ENCODE measurements at regions not wholly inside any gene's neighbourhood (a gene's known extent, or its start where the extent isn't known, plus 50 kb on each side); places are given as distances from the start of the nearest gene placed in this dataset.
A peak's percentile ranks its signal among the peaks of the same experiment; 100 is the strongest.
"Not testable (repeated sequence)": the region's sequence is repeated elsewhere in the genome, so short reads cannot be mapped to it uniquely, and the experiment has no call there.

DNA sequence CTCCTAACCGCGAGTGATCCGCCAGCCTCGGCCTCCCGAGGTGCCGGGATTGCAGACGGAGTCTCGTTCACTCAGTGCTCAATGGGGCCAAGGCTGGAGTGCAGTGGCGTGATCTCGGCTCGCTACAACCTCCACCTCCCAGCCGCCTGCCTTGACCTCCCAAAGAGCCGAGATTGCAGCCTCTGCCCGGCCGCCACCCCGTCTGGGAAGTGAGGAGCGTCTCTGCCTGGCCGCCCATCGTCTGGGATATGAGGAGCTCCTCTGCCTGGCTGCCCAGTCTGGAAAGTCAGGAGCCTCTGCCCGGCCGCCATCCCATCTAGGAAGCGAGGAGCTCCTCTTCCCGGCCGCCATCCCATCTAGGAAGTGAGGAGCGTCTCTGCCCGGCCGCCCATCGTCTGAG, 58.8 kb upstream of the ANKRD30BL start:
- DNase-seq (ENCODE audit: low spot score) = not testable (repeated sequence)

GRCh38 chr2:132221886-132222285, 60.1 kb upstream of the ANKRD30BL start:
- not testable (repeated sequence) for ATAC-seq; DNase-seq (ENCODE audit: low spot score)

More for the DNA sequence above, 58.8 kb upstream of the ANKRD30BL start:
- ATAC-seq = not testable (repeated sequence)

DNA sequence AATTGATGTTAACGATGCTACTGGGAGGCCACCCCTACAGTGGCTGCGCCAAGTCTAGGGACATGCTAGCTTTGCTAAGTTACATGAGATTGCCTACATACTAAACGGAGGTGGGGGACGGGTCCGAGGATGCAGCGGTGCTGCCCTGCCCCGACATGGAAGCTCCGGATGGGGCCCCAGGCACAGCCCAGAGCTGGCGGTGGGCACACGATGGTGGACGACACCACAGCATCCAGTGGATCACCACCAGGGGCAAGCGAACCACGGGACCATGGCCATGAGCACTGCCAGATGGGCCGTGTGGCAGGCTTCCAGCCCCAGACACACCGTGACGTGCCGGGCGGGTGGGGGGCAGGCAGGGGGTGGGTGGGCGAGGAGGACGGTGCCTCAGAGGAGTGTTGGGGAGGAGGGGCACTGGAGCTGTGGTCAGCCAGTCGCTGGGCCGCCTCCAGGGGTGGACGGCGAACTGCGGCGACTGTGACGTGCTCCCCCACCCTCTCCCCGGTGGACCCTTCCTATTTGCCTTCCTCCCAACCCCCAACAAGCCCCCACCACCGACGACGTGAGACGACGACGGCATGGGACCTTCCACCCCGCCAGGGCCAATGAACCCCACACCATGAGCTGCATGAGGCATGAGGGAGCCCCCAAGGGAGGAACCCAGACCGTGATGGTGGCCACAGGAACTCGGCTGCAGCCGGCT, 90.6 kb upstream of the ANKRD30BL start:
- ATAC-seq = no peak
- DNase-seq (ENCODE audit: low spot score) = no peak

DNA sequence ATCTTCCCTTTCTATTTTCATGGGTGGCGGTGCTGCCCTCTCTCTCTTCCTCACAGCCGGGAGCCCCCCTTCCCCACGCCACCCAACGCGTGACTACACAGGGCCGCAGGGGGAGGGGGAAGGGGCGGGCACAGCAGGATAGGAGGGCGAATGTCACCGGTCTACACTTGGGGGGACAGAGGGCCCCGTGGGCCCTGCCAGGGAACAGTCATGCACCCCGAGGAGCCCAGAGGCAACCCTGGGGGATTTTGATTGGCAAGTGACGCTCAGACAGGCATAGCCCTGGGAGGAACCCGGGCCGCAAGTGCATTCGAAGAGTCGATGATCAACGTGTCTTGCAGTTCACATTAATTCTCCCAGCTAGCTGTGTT, 91.1 kb upstream of the ANKRD30BL start:
- ATAC-seq (no peak), DNase-seq (ENCODE audit: low spot score) (no peak)

GRCh38 chr2:132253496-132254305, 91.9 kb upstream of the ANKRD30BL start:
- ATAC-seq = no peak
- DNase-seq (ENCODE audit: low spot score) = no peak

DNA sequence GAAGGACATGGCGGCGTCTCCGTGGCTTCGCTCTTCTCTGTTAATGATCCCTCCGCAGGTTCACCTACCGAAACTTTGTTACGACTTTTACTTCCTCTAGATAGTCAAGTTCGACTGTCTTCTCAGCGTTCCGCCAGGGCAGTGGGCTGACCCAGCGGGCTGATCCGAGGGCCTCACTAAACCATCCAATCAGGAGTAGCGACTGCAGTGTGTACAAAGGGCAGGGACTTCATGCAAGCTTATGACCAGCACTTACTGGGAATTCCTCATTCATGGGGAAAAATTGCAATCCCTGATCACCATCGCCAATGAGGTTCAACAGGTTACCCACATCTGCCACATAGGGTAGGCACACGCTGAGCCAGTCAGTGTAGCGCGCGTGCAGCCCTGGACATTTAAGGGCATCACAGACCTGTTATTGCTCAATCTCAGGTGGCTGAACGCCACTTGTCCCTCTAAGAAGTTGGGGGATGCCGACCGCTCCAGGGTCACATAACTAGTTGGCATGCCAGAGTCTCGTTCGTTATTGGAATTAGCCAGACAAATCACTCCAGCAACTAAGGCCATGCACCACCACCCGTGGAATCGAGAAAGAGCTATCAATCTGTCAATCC, 92.7 kb upstream of the ANKRD30BL start:
- not testable (repeated sequence) for ATAC-seq; DNase-seq (ENCODE audit: low spot score)

DNA sequence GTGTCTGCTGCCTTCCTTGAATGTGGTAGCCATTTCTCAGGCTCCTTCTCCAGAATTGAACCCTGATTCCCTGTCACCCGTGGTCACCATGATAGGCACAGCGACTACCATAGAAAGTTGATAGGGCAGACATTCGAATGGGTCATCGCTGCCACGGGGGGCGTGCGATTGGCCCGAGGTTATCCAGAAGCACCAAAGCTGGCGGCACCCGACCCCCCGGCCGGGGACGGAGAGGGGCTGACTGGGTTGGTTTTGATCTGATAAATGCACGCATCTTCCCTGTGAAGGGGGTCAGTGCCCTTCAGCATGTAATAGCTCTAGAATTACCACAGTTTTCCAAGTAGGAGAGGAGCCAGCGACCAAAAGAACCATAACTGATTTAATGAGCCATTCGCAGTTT, 94.0 kb upstream of the ANKRD30BL start:
- no peak for ATAC-seq
- DNase-seq (ENCODE audit: low spot score) = no peak

DNA sequence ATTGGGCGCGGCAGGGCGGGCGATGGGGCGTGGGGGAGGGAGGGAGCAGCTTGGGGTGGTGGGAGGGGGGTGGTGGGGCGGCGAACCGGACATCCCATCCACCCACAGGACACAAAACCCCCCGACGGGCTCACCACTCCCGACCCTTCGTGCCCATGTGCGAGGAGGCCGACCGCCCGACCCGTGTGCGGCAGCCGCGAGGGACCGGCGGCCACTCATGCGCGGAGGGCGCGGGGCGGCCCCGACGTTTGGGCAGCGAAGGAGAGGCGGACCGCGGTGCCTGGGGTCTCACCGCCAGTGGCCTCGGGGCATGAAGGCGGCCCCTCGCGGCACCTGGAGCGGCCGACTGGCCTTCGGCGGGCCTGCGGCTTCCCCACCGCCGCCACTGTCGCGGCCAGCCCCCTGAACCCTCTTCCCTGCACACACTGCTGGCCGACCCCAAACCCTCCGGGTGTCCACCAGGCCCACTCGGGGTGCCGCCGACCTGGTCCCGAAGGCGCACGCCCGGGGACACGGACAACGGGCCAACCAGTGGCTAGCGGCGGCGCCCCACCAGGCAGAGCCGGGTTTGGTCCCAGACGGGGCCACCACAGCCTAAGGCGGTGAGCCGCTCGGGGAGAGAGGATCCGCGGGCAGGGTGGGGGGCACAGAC, 94.6 kb upstream of the ANKRD30BL start:
- DNase-seq (ENCODE audit: low spot score) (no peak), ATAC-seq (no peak)

GRCh38 chr2:132256903-132257300, 95.2 kb upstream of the ANKRD30BL start:
- not testable (repeated sequence) for DNase-seq (ENCODE audit: low spot score); ATAC-seq

GRCh38 chr2:132257301-132258171, 95.8 kb upstream of the ANKRD30BL start:
- DNase-seq (ENCODE audit: low spot score) = not testable (repeated sequence)

DNA sequence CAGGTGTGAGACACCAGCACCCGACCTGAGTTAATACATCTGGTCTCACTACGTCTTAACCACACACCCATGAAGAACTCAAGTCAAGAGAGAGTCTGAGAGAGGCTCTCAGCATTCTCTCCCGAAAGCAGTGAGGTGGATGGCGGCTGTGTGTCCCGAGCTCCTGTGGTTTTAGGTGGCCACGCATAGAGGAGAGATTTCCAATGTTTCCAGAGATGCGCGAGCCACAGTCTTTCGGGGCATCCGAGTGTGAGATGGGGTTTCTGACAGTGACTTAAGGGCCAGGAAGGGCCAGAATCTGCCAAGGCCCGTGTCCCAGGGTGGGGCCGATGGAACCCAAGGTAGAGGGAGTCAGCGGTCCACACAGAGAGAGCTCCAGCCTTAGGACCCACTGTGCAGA, 97.5 kb upstream of the ANKRD30BL start:
- ATAC-seq; DNase-seq (ENCODE audit: low spot score): not testable (repeated sequence)

More at GRCh38 chr2:132257301-132258171, 95.8 kb upstream of the ANKRD30BL start:
- not testable (repeated sequence) for ATAC-seq

DNA sequence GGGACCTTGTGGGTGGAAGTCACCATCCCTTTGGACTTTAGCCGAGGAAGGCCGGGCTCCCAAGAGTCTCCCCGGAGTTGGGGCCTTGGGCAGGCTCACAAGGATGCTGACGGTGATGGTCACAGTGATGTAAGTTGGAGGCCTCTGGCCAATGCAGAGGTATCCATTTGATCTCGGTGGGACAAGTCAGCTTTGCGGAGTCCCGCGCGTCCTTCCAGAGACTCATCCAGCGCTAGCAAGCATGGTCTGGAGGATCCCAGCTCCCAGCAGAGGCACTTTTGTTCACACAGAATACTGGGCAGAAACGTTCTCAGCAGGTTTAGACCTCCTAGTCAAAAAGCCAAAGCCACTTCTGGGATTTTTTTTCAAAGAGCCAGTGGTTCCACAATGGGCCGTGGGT, 103.8 kb upstream of the ANKRD30BL start:
- not testable (repeated sequence) for ATAC-seq; DNase-seq (ENCODE audit: low spot score)

DNA sequence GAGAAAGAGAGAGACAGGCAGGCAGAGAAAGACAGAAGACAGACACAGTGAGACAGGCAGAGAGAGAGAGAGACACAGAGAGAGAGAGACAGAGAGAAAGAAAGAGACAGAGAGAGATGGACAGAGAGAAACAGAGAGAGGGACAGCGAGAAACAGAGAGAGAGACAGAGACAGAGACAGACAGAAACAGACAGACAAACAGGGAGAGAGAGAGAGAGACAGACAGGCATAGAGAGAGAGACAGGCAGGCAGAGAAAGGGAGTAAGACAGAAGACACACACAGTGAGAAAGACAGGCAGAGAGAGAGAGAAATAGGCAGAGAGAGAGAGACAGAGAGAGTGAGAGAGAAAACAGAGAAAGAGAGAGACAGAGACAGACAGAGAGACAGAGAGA, 105.3 kb upstream of the ANKRD30BL start:
- DNase-seq (ENCODE audit: low spot score) (no peak), ATAC-seq (no peak)

GRCh38 chr2:132267498-132268283, 105.9 kb upstream of the ANKRD30BL start:
- not testable (repeated sequence) for ATAC-seq; DNase-seq (ENCODE audit: low spot score)

DNA sequence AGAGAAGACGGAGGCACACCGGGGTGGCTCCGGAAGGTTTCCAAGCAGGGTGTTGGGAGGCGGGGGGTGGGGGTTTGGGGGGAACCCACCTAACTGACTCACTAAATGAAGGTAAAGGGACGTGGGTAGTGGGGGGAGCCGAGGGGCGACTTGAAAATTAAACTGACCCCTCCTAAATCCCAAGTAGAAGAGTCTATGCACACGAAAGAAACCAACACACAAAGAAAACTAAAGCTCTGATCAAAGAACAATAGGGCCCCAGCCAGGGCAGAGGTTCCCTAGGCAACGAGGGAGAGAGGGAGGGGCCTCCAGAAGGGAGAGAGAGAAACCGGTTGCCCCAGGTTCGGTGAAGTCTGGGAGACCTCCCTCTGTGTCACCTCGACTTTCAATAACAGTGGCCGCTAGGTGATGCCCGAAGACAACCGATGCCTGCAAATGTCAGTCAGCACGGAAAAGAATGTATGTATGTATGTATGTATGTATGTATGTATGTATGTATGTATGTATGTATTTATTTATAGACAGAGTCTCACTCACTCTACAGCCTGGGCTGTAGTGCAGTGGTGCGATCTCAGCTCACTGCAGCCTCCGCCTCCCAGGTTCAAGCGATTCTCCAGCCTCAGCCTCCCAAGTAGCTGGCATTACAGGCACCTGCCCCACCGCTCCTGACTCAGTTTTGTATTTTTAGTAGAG, 106.7 kb upstream of the ANKRD30BL start:
- not testable (repeated sequence) for DNase-seq (ENCODE audit: low spot score)
- ATAC-seq = peak; percentile 32

DNA sequence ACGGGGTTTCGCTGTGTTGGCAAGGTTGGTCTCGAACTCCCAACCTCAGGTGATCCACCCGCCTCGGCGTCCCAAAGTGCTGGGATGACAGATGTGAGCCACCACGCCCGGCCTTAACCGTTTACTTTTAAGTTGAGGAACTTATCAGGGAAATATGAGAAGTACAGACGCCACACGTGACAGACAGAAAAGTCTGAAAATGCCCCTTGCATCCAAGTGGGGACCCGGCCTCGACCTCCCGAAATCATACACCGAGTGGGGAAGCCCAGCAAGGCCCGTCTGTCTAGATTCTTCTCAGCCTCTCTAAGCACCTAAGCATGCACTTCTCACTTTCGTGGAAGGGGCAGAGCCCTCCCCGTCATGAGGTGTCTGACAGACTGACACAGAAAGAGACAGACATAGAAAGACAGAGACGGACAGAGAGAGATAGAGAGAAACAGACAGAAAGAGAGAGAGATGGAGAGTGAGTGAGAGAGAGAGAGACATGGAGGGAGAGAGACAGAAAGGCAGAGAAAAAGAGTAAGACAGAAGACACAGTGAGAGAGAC, 107.3 kb upstream of the ANKRD30BL start:
- ATAC-seq = no peak
- no peak for DNase-seq (ENCODE audit: low spot score)

DNA sequence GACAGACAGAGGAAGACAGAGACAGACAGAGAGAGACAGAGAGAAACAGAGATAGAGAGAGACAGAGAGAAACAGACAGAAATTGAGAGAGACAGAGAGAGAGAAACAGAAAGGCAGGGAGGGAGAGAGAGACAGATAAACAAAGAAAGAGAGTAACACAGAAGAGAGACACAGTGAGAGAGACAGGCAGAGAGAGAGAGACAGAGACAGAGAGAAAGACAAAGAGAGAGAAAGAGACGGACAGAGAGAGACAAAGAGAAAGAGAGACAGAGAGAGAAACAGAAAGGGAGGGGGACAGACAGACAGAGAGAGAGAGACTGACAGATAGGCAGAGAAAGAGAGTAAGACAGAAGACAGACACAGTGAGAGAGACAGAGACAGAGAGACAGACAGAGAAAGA, 108.5 kb upstream of the ANKRD30BL start:
- ATAC-seq = no peak

GRCh38 chr2:132270981-132271546, 109.3 kb upstream of the ANKRD30BL start:
- DNase-seq (ENCODE audit: low spot score) = no peak
- ATAC-seq = no peak

More for the DNA sequence above, 108.5 kb upstream of the ANKRD30BL start:
- no peak for DNase-seq (ENCODE audit: low spot score)
